SHP77 (cell line): ENCODE measurements at regions not wholly inside any gene's neighbourhood (a gene's known extent, or its start where the extent isn't known, plus 50 kb on each side); places are given as distances from the start of the nearest gene placed in this dataset.
A peak's percentile ranks its signal among the peaks of the same experiment; 100 is the strongest.
"Not testable (repeated sequence)": the region's sequence is repeated elsewhere in the genome, so short reads cannot be mapped to it uniquely, and the experiment has no call there.

ENCODE experiments used
- DNase-seq, 2 experiments: peaks; one replicate each; lab custom pipeline; 2025; lab: John Stamatoyannopoulos, UW

- no peak for DNase-seq
These were observed 57.2 kb downstream of the BMP15 start for GRCh38 chrX:50967736-50968135.

- DNase-seq: not testable (repeated sequence)
These were observed 58.5 kb downstream of the BMP15 start for GRCh38 chrX:50968871-50969635.

- no peak for DNase-seq
These were observed 60.9 kb downstream of the BMP15 start for GRCh38 chrX:50971395-50971794.

GRCh38 chrX:50973199-50973598 is 62.7 kb downstream of the BMP15 start:
- no peak for DNase-seq

GRCh38 chrX:50978920-50979682 is 68.6 kb downstream of the BMP15 start:
- DNase-seq: no peak

GRCh38 chrX:50980251-50980650 is 69.7 kb downstream of the BMP15 start:
- DNase-seq: no peak

GRCh38 chrX:50988649-50989048 is 78.1 kb downstream of the BMP15 start:
- peak; percentile 1 to 4 for DNase-seq

- DNase-seq: no peak
These were observed 86.4 kb downstream of the BMP15 start for GRCh38 chrX:50996930-50997329.

GRCh38 chrX:51000384-51000783 is 89.8 kb downstream of the BMP15 start:
- not testable (repeated sequence) for DNase-seq

GRCh38 chrX:51001733-51002632 is 91.4 kb downstream of the BMP15 start:
- not testable (repeated sequence) for DNase-seq

- no peak for DNase-seq
These were observed 95.5 kb downstream of the BMP15 start for GRCh38 chrX:51006064-51006463.

- no peak for DNase-seq
These were observed 113.7 kb downstream of the BMP15 start for GRCh38 chrX:51024106-51024696.

GRCh38 chrX:51026862-51027261 is 116.3 kb downstream of the BMP15 start:
- DNase-seq: no peak

GRCh38 chrX:51035746-51036145 is 125.2 kb downstream of the BMP15 start:
- no peak for DNase-seq

GRCh38 chrX:51047950-51048349 is 137.4 kb downstream of the BMP15 start:
- DNase-seq: no peak

GRCh38 chrX:51053741-51054140 is 143.2 kb downstream of the BMP15 start:
- no peak for DNase-seq

GRCh38 chrX:51098046-51098445 is 187.5 kb downstream of the BMP15 start:
- no peak for DNase-seq

- DNase-seq: not testable (repeated sequence)
These were observed 208.8 kb downstream of the BMP15 start for GRCh38 chrX:51119058-51119926.

GRCh38 chrX:51125743-51126142 is 206.9 kb upstream of the NUDT10 start:
- not testable (repeated sequence) for DNase-seq

- DNase-seq: peak; percentile 9 to 24
These were observed 187.7 kb upstream of the NUDT10 start for GRCh38 chrX:51144828-51145442.
